H1 (cell line): ENCODE measurements at regions not wholly inside any gene's neighbourhood (a gene's known extent, or its start where the extent isn't known, plus 50 kb on each side); places are given as distances from the start of the nearest gene placed in this dataset.

ENCODE experiments used
- CBX8 ChIP-seq: fragments of 300-800, 300-1000 bp; sonication (generic); IDR thresholded peaks from 2 replicates; pipeline ENCODE4 v1.7.1; 2016; ENCODE audit warnings: low read depth, low read length, borderline replicate concordance
- CHD1 ChIP-seq: IDR thresholded peaks from 2 replicates; pipeline ENCODE4 v1.6.1; 2012; ENCODE audit warnings: low read depth, low read length, improper control_type of control experiment
- CHD2 ChIP-seq: IDR thresholded peaks from 2 replicates; pipeline ENCODE4 v1.6.1; 2012; ENCODE audit warnings: low read length, improper control_type of control experiment
- CHD7 ChIP-seq: fragments of 300-600 bp; sonication (generic); IDR thresholded peaks from 2 replicates; pipeline ENCODE4 v1.7.1; 2012; ENCODE audit warnings: low read length, moderate library complexity, mild to moderate bottlenecking, inconsistent platforms; ENCODE audit not compliant: insufficient replicate concordance
- CTCF ChIP-seq, 3 experiments: IDR thresholded peaks; 1 replicate in 2 of 3; 2 replicates in 1 of 3; pipeline versions ENCODE4 v1.5.1 to v1.6.1; 2011; ENCODE audit warnings: low read length in 3 of 3, mild to moderate bottlenecking in 3 of 3, inconsistent platforms in 2 of 3, low read depth in 1 of 3, moderate library complexity in 1 of 3; ENCODE audit not compliant: insufficient read depth in 1 of 3; ENCODE audit errors: control extremely low read depth in 1 of 3
- EGR1 ChIP-seq: IDR thresholded peaks from 2 replicates; pipeline ENCODE4 v1.6.1; 2011; ENCODE audit warnings: low read depth, low read length, borderline replicate concordance
- JUN ChIP-seq: IDR thresholded peaks from 2 replicates; pipeline ENCODE4 v1.6.1; 2011; ENCODE audit warnings: low read depth, mild to moderate bottlenecking, improper control_type of control experiment, low read length
- NANOG ChIP-seq: IDR thresholded peaks from 2 replicates; pipeline ENCODE4 v1.6.1; 2011; ENCODE audit warnings: low read length, low read depth, mild to moderate bottlenecking, inconsistent platforms; ENCODE audit not compliant: insufficient read depth, poor library complexity, severe bottlenecking
- RBBP5 ChIP-seq: IDR thresholded peaks from 2 replicates; pipeline ENCODE4 v1.7.1; 2012; ENCODE audit warnings: low read depth, mild to moderate bottlenecking, inconsistent platforms, low read length, moderate library complexity, borderline replicate concordance
- SIRT6 ChIP-seq: IDR thresholded peaks from one replicate; pipeline ENCODE4 v1.7.1; 2012; ENCODE audit warnings: low read length, inconsistent platforms

GRCh38 chr18:27447930-27448329 is 262.8 kb upstream of the CHST9 start (continued):
- TF ChIP-seq CHD7: no peak
- TF ChIP-seq RBBP5: no peak
- no peak for TF ChIP-seq SIRT6
- no peak for TF ChIP-seq EGR1
- TF ChIP-seq CTCF (IDR thresholded peaks at IDR 0.05; ENCODE audit: control extremely low read depth in 1 of 3, insufficient read depth in 1 of 3, low read depth in 1 of 3, low read length in 3 of 3): no peak
- no peak for TF ChIP-seq CHD2
- no peak for TF ChIP-seq CBX8
- TF ChIP-seq NANOG: no peak
- TF ChIP-seq JUN: no peak
- no peak for TF ChIP-seq CHD1
